Loucy (cell line): ENCODE measurements at regions not wholly inside any gene's neighbourhood (a gene's known extent, or its start where the extent isn't known, plus 50 kb on each side); places are given as distances from the start of the nearest gene placed in this dataset.

Source experiments
- CTCF ChIP-seq: fragments of 200-600 bp; sonication (generic); conservative IDR thresholded peaks from 2 replicates; pipeline ENCODE4 v1.5.1; 2014; ENCODE audit warnings: mild to moderate bottlenecking, antibody characterized with exemption, low read length
- EZH2phosphoT487 ChIP-seq: fragments of 200-600 bp; IDR thresholded peaks from 2 replicates; pipeline ENCODE4 v1.6.1; 2018; ENCODE audit warnings: antibody characterized with exemption, mild to moderate bottlenecking, moderate library complexity, borderline replicate concordance

GRCh38 chr18:11405804-11406203, 203.6 kb upstream of the SLC35G4 start:
- TF ChIP-seq EZH2phosphoT487 (no peak), CTCF (no peak)
